ENCODE measurements at regions not wholly inside any gene's neighbourhood (a gene's known extent, or its start where the extent isn't known, plus 50 kb on each side); places are given as distances from the start of the nearest gene placed in this dataset.

DNA sequence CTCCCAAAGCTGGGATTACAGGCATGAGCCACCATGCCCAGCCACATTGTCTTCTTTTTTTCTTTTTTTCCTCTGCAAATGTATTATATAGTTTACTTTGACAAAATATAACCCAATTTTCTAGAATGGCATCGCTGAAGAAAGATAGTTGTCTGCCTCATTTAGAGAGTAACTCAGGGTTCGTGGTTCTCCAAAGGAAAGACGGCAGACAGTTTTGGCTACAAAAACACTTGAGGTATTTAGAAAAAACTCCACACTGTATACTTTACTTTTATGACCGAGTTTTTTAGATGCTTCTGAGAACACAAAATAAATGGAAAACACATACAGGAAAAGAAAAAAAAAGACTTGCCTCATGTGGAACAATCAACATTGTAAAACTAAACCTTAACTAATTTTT, 369.1 kb upstream of the ATP2B1 start:
- TF ChIP-seq, protein P1, sequence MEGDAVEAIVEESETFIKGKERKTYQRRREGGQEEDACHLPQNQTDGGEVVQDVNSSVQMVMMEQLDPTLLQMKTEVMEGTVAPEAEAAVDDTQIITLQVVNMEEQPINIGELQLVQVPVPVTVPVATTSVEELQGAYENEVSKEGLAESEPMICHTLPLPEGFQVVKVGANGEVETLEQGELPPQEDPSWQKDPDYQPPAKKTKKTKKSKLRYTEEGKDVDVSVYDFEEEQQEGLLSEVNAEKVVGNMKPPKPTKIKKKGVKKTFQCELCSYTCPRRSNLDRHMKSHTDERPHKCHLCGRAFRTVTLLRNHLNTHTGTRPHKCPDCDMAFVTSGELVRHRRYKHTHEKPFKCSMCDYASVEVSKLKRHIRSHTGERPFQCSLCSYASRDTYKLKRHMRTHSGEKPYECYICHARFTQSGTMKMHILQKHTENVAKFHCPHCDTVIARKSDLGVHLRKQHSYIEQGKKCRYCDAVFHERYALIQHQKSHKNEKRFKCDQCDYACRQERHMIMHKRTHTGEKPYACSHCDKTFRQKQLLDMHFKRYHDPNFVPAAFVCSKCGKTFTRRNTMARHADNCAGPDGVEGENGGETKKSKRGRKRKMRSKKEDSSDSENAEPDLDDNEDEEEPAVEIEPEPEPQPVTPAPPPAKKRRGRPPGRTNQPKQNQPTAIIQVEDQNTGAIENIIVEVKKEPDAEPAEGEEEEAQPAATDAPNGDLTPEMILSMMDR (IDR thresholded peaks at IDR 0.05) = no peak
- no peak for TF ChIP-seq POLR2A (IDR thresholded peaks at IDR 0.05)

All from sigmoid colon (tissue), 3 donors.